ENCODE measurements at regions not wholly inside any gene's neighbourhood (a gene's known extent, or its start where the extent isn't known, plus 50 kb on each side); places are given as distances from the start of the nearest gene placed in this dataset.

DNA sequence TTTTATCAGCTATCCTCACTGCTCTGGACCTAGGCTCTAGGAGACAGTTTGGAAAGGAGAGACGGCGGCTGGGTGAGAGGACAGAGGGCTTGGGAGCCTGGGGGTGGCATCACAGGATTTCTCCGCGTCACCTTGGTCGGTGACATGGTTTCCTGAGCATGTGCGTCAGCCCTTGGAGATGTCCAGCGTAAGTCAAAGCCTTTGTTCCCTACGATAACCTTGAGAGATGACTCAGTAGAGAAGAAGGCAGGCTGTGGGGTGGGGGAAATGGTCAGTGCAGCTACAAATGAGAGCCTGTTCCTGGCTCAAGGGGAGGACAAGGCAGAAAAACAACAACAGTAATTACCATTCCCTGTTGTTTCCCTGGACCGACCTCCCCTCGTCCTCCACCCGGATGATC lies 90.2 kb upstream of the TBX3 start:
- peak overlapping the region; percentile 94 for H3K27ac ChIP-seq (ENCODE audit: low read depth, low read length)
- no peaks in the 10 kb centered on the region for H3K79me2 ChIP-seq (ENCODE audit: control insufficient read depth, insufficient read depth, low read length, poor library complexity)
- H3K4me2 ChIP-seq (ENCODE audit: low read length) = no peak overlapping the region
- H3K23ac ChIP-seq (ENCODE audit: low read length) = no peak overlapping the region
- DNase-seq = peak; percentile 99
- peaks cover 24% of the 10 kb centered on the region for H3K79me1 ChIP-seq (ENCODE audit: low read length)
- H2AK5ac ChIP-seq (ENCODE audit: low read length) = no peak overlapping the region
- H2BK12ac ChIP-seq (ENCODE audit: low read length) = no peak overlapping the region
- peaks cover 9 to 17% of the 10 kb centered on the region in 2 experiments for H3K4me1 ChIP-seq (ENCODE audit: control insufficient read depth in 1 of 2, insufficient read depth in 2 of 2, low read length in 2 of 2)
- peak overlapping the region; percentile 74 for H4K91ac ChIP-seq (ENCODE audit: low read depth, low read length)
- H3K18ac ChIP-seq (ENCODE audit: low read length) = no peak overlapping the region
- H3K27me3 ChIP-seq (ENCODE audit: insufficient read depth, low read length) = no peaks in the 10 kb centered on the region
- H4K12ac ChIP-seq (ENCODE audit: low read depth, low read length) = peak overlapping the region; percentile 58
- H3K14ac ChIP-seq (ENCODE audit: low read length) = no peak overlapping the region
- H3K4me3 ChIP-seq (ENCODE audit: low read depth, low read length) = no peak overlapping the region
- H2BK120ac ChIP-seq (ENCODE audit: insufficient read depth, low read length, poor library complexity) = peak overlapping the region; percentile 82
- no CpG with 5 or more reads among the region's 11 CpGs for WGBS (ENCODE audit: extremely low coverage, insufficient coverage, insufficient read length)
- H3K9me3 ChIP-seq (ENCODE audit: insufficient read depth, low read depth, low read length) = no peaks in the 10 kb centered on the region
- no peak overlapping the region for H4K8ac ChIP-seq (ENCODE audit: low read depth, low read length)
- H3K4ac ChIP-seq (ENCODE audit: low read depth, low read length) = no peak overlapping the region
- H3K36me3 ChIP-seq (ENCODE audit: control insufficient read depth in 1 of 2, insufficient read depth in 2 of 2, low read length in 2 of 2) = no peaks in the 10 kb centered on the region
- no peak overlapping the region for H3K9ac ChIP-seq (ENCODE audit: low read length)
- H2AFZ ChIP-seq (ENCODE audit: insufficient read depth, low read length, poor library complexity) = no peak overlapping the region
- peak overlapping the region; percentile 79 for H2BK5ac ChIP-seq (ENCODE audit: low read depth, low read length, poor library complexity)

DNA sequence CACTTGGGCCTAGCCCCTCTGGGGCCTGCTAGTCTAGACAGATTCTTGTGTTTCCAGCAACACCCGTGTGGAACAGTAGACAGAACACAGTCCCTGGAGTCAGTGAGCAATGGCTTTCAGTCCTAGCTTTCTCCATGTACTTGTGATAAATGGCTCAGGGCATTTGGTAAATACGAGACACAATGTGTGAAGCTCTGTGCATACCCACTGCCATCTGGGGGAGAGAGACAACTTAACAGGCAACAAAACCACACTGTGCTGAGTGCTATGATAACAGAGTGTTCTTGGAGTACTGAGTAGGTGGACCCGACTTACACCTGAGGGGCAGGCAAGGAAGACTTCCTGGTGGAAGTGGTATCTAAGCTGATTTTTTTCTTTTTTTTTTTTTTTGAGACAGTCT lies 86.3 kb upstream of the TBX3 start:
- Histone ChIP-seq H2BK5ac (ENCODE audit: low read depth, low read length, poor library complexity) (peak overlapping the region; percentile 67), H3K4me3 (ENCODE audit: low read depth, low read length) (no peak overlapping the region), H2AK5ac (ENCODE audit: low read length) (peak overlapping the region; percentile 45), H3K9me3 (ENCODE audit: insufficient read depth, low read depth, low read length) (no peaks in the 10 kb centered on the region), H3K18ac (ENCODE audit: low read length) (peak overlapping the region; percentile 61), H3K4me2 (ENCODE audit: low read length) (no peak overlapping the region), H3K27me3 (ENCODE audit: insufficient read depth, low read length) (no peaks in the 10 kb centered on the region), H2BK12ac (ENCODE audit: low read length) (peak overlapping the region; percentile 7), H3K14ac (ENCODE audit: low read length) (peak overlapping the region; percentile 38), H2BK120ac (ENCODE audit: insufficient read depth, low read length, poor library complexity) (peak overlapping the region; percentile 13), H3K4me1 (ENCODE audit: control insufficient read depth in 1 of 2, insufficient read depth in 2 of 2, low read length in 2 of 2) (peaks cover 9 to 16% of the 10 kb centered on the region in 2 experiments), H3K79me1 (ENCODE audit: low read length) (peaks cover 28% of the 10 kb centered on the region), H4K8ac (ENCODE audit: low read depth, low read length) (no peak overlapping the region), H3K9ac (ENCODE audit: low read length) (no peak overlapping the region), H2AFZ (ENCODE audit: insufficient read depth, low read length, poor library complexity) (no peak overlapping the region), H3K79me2 (ENCODE audit: control insufficient read depth, insufficient read depth, low read length, poor library complexity) (no peaks in the 10 kb centered on the region), H4K91ac (ENCODE audit: low read depth, low read length) (peak overlapping the region; percentile 85), H4K12ac (ENCODE audit: low read depth, low read length) (no peak overlapping the region), H3K27ac (ENCODE audit: low read depth, low read length) (peak overlapping the region; percentile 59), H3K4ac (ENCODE audit: low read depth, low read length) (peak overlapping the region; percentile 10), H3K36me3 (ENCODE audit: control insufficient read depth in 1 of 2, insufficient read depth in 2 of 2, low read length in 2 of 2) (no peaks in the 10 kb centered on the region), H3K23ac (ENCODE audit: low read length) (peak overlapping the region; percentile 56)
- peak; percentile 33 to 38 for DNase-seq
- WGBS (ENCODE audit: extremely low coverage, insufficient coverage, insufficient read length) = no CpG with 5 or more reads among the region's 3 CpGs

DNA sequence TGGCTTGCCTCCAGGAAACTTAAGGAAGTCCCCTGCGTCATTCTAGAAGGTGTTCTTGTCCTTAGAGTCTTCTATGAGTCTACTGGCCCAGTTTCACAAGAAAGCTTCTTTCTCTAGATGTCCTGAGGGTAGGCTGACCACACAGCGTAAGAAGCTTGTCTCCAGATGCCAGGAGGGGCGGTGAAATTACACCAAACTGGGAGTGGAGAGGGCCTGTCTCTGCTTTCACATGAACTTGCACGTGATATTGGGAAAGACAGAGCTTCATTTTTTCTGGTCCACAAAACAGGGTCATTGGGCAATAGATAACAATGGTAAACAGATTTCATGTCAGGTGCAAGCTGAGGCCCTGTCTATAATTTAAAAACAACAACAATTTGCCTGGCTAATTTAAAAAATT lies 85.7 kb upstream of the TBX3 start:
- Histone ChIP-seq H3K23ac (ENCODE audit: low read length) (no peak overlapping the region), H3K36me3 (ENCODE audit: control insufficient read depth in 1 of 2, insufficient read depth in 2 of 2, low read length in 2 of 2) (no peaks in the 10 kb centered on the region), H3K79me2 (ENCODE audit: control insufficient read depth, insufficient read depth, low read length, poor library complexity) (no peaks in the 10 kb centered on the region), H3K79me1 (ENCODE audit: low read length) (peaks cover 27% of the 10 kb centered on the region), H4K8ac (ENCODE audit: low read depth, low read length) (no peak overlapping the region), H3K4me3 (ENCODE audit: low read depth, low read length) (no peak overlapping the region), H3K9me3 (ENCODE audit: insufficient read depth, low read depth, low read length) (no peaks in the 10 kb centered on the region), H4K12ac (ENCODE audit: low read depth, low read length) (no peak overlapping the region), H2BK12ac (ENCODE audit: low read length) (peak overlapping the region; percentile 82), H2BK120ac (ENCODE audit: insufficient read depth, low read length, poor library complexity) (peak overlapping the region; percentile 10), H3K14ac (ENCODE audit: low read length) (peak overlapping the region; percentile 14), H2BK5ac (ENCODE audit: low read depth, low read length, poor library complexity) (peak overlapping the region; percentile 58), H2AFZ (ENCODE audit: insufficient read depth, low read length, poor library complexity) (no peak overlapping the region), H3K27me3 (ENCODE audit: insufficient read depth, low read length) (no peaks in the 10 kb centered on the region), H3K4ac (ENCODE audit: low read depth, low read length) (no peak overlapping the region), H3K27ac (ENCODE audit: low read depth, low read length) (peak overlapping the region; percentile 42), H3K18ac (ENCODE audit: low read length) (no peak overlapping the region), H3K9ac (ENCODE audit: low read length) (no peak overlapping the region), H4K91ac (ENCODE audit: low read depth, low read length) (peak overlapping the region; percentile 33), H3K4me2 (ENCODE audit: low read length) (no peak overlapping the region), H2AK5ac (ENCODE audit: low read length) (no peak overlapping the region), H3K4me1 (ENCODE audit: control insufficient read depth in 1 of 2, insufficient read depth in 2 of 2, low read length in 2 of 2) (peaks cover 9 to 16% of the 10 kb centered on the region in 2 experiments)
- no CpG with 5 or more reads among the region's 4 CpGs for WGBS (ENCODE audit: extremely low coverage, insufficient coverage, insufficient read length)
- peak; percentile 98 to 99 for DNase-seq

- no peak overlapping the region for H4K12ac ChIP-seq (ENCODE audit: low read depth, low read length)
- H3K36me3 ChIP-seq (ENCODE audit: control insufficient read depth in 1 of 2, insufficient read depth in 2 of 2, low read length in 2 of 2) = no peaks in the 10 kb centered on the region
- peak in 1 of 2 donors; percentile 56 for DNase-seq
Observed at GRCh38 chr12:114767906-114768722, 84.1 kb upstream of the TBX3 start.

More at GRCh38 chr12:114767906-114768722, 84.1 kb upstream of the TBX3 start:
- H3K4me3 ChIP-seq (ENCODE audit: low read depth, low read length) = no peak overlapping the region
- no peak overlapping the region for H2AK5ac ChIP-seq (ENCODE audit: low read length)
- H3K79me2 ChIP-seq (ENCODE audit: control insufficient read depth, insufficient read depth, low read length, poor library complexity) = no peaks in the 10 kb centered on the region
- H3K18ac ChIP-seq (ENCODE audit: low read length) = no peak overlapping the region
- H2BK12ac ChIP-seq (ENCODE audit: low read length) = peak overlapping the region; percentile 18
- H2BK120ac ChIP-seq (ENCODE audit: insufficient read depth, low read length, poor library complexity) = peak overlapping the region; percentile 84
- no peak overlapping the region for H3K23ac ChIP-seq (ENCODE audit: low read length)
- no peak overlapping the region for H3K14ac ChIP-seq (ENCODE audit: low read length)
- H3K27me3 ChIP-seq (ENCODE audit: insufficient read depth, low read length) = no peaks in the 10 kb centered on the region
- no peaks in the 10 kb centered on the region for H3K9me3 ChIP-seq (ENCODE audit: insufficient read depth, low read depth, low read length)
- H3K4ac ChIP-seq (ENCODE audit: low read depth, low read length) = no peak overlapping the region
- peak overlapping the region; percentile 17 for H4K8ac ChIP-seq (ENCODE audit: low read depth, low read length)
- H3K79me1 ChIP-seq (ENCODE audit: low read length) = peaks cover 22% of the 10 kb centered on the region
- no peak overlapping the region for H3K9ac ChIP-seq (ENCODE audit: low read length)
- H3K4me2 ChIP-seq (ENCODE audit: low read length) = no peak overlapping the region
- peaks cover 6 to 14% of the 10 kb centered on the region in 2 experiments for H3K4me1 ChIP-seq (ENCODE audit: control insufficient read depth in 1 of 2, insufficient read depth in 2 of 2, low read length in 2 of 2)
- peak overlapping the region; percentile 57 for H2BK5ac ChIP-seq (ENCODE audit: low read depth, low read length, poor library complexity)
- H2AFZ ChIP-seq (ENCODE audit: insufficient read depth, low read length, poor library complexity) = no peak overlapping the region
- H4K91ac ChIP-seq (ENCODE audit: low read depth, low read length) = peak overlapping the region; percentile 77
- WGBS (ENCODE audit: extremely low coverage, insufficient coverage, insufficient read length) = no CpG with 5 or more reads among the region's 14 CpGs
- H3K27ac ChIP-seq (ENCODE audit: low read depth, low read length) = peak overlapping the region; percentile 15

All from trophoblast cell (in vitro differentiated cells and primary cell).